ENCODE measurements at regions not wholly inside any gene's neighbourhood (a gene's known extent, or its start where the extent isn't known, plus 50 kb on each side); places are given as distances from the start of the nearest gene placed in this dataset.

- no peak for TF ChIP-seq POLR2A (IDR thresholded peaks at IDR 0.05)
- TF ChIP-seq CTCF (IDR thresholded peaks at IDR 0.05 in 8 of 11, conservative IDR thresholded peaks at IDR 0.05 in 3 of 11), result no peak
- no peak for TF ChIP-seq POLR2AphosphoS5 (IDR thresholded peaks at IDR 0.05)
Observed at GRCh38 chr1:11345971-11346715, 73.1 kb downstream of the UBIAD1 start.
